ENCODE measurements at regions not wholly inside any gene's neighbourhood (a gene's known extent, or its start where the extent isn't known, plus 50 kb on each side); places are given as distances from the start of the nearest gene placed in this dataset.

DNA sequence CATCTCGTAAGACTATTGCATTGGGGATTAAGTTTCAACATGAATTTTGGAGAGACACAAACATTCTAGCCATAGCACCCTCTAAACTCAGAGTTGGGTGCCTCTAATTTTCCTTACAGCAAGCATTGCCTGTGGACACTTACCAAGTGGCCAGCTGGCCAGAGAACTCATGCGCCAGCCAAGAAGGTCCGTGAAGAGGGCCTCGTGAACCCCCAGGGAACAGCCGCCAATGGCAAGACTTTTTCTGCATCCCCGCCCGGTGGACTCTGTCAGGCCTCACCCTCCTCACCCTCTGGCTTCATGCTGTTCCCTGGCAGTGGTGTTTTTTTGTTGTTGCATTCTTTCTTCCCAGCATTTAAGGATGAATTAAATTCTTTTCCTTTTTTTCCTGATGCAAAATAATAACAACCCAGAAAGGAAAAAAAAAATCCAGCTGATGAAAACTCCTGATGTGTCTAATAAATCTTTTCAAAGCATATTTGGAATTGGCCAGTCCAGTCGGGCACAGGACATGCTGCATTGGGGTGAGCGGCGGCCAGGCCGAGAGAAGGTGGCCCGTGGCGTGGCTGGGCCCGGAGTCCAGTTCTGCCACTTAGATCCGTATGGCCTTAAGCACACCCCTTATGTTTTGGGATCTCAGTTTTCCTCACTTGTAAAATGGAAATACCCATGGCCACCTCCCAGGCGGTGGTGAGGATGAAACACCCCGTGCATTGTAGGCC, 191.9 kb upstream of the DIO3 start:
- ChIA-PET CTCF (no interaction called here), POLR2A (no interaction called here)
- no peak for DNase-seq (ENCODE audit: low read depth, low spot score)
- H3K4me3 ChIP-seq (ENCODE audit: low read depth, low read length): no peak overlapping the region
- TF ChIP-seq CTCF (IDR thresholded peaks at IDR 0.05; ENCODE audit: insufficient read depth, low read length, missing control alignments): no peak

GRCh38 chr14:101369916-101370592, 191.2 kb upstream of the DIO3 start:
- no peak overlapping the region for H3K4me3 ChIP-seq (ENCODE audit: low read depth, low read length)
- TF ChIP-seq CTCF (IDR thresholded peaks at IDR 0.05; ENCODE audit: insufficient read depth, low read length, missing control alignments): no peak
- ChIA-PET CTCF (no interaction called here), POLR2A (no interaction called here)
- DNase-seq (ENCODE audit: low read depth, low spot score): no peak

GRCh38 chr14:101370593-101371569, 190.4 kb upstream of the DIO3 start:
- DNase-seq (ENCODE audit: low read depth, low spot score): no peak
- no peak for TF ChIP-seq CTCF (IDR thresholded peaks at IDR 0.05; ENCODE audit: insufficient read depth, low read length, missing control alignments)
- POLR2A ChIA-PET: no interaction called here
- CTCF ChIA-PET: no interaction called here
- H3K4me3 ChIP-seq (ENCODE audit: low read depth, low read length): no peak overlapping the region

- no peak overlapping the region for H3K4me3 ChIP-seq (ENCODE audit: low read depth, low read length)
- CTCF ChIA-PET: no interaction called here
- DNase-seq (ENCODE audit: low read depth, low spot score): no peak
- TF ChIP-seq CTCF (IDR thresholded peaks at IDR 0.05; ENCODE audit: insufficient read depth, low read length, missing control alignments): no peak
- POLR2A ChIA-PET: no interaction called here
Measured at GRCh38 chr14:101371799-101372793, 189.2 kb upstream of the DIO3 start.

DNA sequence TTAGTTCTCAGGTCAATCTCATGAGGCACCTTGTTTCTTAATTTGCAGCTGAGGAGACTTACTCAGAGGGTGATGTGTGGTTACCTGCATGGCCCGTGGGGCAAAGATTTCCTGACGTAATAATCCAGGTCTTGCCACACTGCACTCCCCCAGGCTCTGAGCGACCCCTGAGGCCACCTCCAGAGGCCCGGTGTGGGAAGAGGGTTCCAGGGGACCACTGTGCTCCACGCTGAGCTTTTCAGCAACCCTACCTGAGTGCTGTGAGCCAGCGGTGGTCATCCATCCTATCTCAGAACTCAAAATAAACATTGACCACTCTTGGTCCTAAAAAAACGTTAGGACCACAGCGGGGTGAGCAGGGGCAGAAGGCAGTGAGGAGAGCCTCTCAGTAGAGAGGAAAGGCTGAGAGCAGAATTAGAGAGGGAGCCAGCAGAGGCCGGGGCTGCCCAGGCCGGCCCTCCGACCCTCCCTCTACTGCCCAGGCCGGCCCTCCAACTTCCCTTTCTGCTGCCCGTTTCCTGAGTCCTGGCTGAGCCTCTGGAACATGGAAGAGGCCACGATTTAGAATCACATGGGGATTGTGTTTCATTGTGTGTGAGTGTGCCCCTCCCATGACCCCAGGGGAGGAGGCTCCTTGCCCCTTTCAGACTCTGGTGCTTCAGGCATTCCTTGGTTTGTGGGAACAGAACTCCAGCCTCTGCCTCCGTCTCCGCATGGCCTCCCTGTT, 188.2 kb upstream of the DIO3 start:
- TF ChIP-seq CTCF (IDR thresholded peaks at IDR 0.05; ENCODE audit: insufficient read depth, low read length, missing control alignments): no peak
- H3K4me3 ChIP-seq (ENCODE audit: low read depth, low read length): no peak overlapping the region
- ChIA-PET POLR2A (no interaction called here), CTCF (no interaction called here)
- DNase-seq (ENCODE audit: low read depth, low spot score): no peak

Measured in AG04449 (cell line).